ACHN (cell line): ENCODE measurements at regions not wholly inside any gene's neighbourhood (a gene's known extent, or its start where the extent isn't known, plus 50 kb on each side); places are given as distances from the start of the nearest gene placed in this dataset.

ENCODE experiments used
- DNase-seq: peaks from one replicate; pipeline ENCODE4 v3.0.0-alpha.2; 2015
- in situ Hi-C: cut with HindIII; loops from 2 replicates; pipeline ENCODE4 v1.10.0; 2017; ENCODE audit warnings: low sequenced_read_pairs, low pct_ligation_motif_present, low pct_unique_long_range_greater_than_20kb

DNA sequence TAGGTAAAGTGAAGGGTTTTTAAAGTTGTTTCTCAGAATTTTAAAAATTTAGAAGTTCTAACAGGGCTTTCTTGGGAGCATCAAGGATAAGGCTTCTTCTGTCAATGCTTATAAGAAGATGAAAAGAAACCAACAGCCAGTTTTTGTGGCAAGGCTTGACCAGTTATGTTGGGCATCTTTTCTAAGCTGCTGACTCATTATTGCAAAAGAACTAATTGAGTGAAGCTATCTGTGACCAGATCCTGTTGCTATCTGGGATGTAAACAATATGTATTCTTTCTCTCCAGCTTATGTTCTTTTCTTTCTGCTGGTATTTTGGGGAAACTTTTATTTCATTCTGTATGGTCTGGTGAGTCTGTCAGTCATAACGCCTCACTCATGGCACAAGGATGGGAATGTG, 643.8 kb downstream of the HDGFL1 start:
- DNase-seq: no peak
- in situ Hi-C loops: no loop called here

- in situ Hi-C loops: no loop called here
- no peak for DNase-seq
Observed at GRCh38 chr6:23213651-23214050, 644.3 kb downstream of the HDGFL1 start.

DNA sequence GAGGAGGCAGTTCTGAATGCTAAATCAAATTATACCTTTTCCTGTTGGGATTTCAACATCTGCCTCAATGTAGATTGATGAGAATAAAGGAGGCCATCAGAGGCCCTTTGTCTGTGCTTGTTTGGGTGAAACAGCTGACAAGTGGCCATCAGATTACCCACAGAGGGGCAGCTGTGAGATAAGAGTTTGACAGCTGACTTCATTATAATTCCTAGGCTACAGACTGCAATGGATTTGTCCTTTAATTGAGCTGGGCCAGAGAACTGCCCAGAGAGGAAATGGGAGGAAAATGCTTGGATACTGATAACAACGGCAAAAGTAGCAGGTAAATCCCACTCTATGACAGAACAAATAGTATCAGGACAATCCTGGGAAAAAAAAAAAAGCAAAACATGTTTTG, 649.4 kb downstream of the HDGFL1 start:
- in situ Hi-C loops: no loop called here
- DNase-seq: no peak

DNA sequence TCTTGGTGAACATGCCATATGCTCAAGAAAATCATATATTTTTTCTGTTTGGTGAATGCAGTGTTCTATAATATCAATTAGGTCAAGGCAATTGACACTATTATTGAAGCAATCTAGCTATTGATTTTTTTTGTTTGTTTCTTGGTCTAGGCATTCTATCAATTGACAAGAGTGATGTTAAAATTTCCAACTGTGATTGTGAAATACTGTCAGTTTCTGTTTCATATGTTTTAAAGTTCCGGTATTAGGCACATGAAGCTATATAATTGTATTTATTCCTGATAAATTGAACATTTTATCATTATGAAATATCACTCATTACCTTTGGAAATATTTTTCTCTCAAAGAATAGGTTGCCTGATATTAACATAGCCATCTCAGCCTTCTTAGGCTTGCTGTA, 653.4 kb downstream of the HDGFL1 start:
- in situ Hi-C loops: no loop called here
- no peak for DNase-seq

DNA sequence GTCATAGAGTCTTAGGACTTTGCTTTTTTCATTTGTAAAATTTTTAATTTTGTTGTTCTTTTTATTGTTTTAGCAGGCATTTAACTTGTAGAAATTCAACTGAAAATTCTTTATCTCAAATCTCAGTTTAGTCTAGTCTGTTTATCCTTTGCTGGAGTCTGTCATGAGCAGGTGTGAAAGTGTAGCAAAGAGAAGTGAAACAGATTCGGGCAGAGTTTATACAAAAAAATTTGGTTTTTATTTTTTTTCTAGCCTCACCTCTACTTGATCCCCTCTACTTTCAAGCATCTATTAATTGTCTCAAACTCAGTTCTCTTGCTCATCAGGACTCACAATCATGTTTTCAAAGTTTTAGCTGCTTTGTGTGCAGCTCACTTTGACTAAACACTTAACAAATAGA, 655.2 kb downstream of the HDGFL1 start:
- no peak for DNase-seq
- in situ Hi-C loops: no loop called here

DNA sequence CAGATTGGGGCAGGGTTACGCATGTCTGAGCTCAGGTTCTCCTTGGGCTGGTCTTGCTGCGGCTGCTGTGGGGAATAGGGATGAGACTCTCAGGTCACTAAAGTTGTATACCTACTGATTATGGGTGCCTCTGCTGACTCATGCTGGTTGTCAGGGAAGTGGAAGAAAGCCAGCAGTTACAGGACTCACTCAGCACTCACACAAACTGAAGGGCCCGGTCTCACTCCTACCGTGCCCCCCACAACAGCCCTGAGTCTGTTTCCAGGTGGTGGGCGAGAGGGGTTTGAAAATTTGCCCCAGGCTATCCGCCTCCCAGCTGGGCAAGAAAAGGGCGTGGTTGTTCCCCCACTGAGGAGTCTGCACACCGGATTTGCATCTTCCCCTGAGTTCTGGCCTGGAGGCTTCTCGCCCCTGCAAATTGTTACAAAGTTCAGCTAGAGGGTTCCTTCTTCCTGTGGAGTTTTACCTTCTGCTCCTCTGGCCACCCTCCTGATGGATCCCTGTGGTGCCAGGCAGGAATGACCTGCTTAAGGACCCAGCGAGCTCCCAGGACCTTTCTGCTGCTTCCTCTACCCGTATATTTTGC, 659.2 kb downstream of the HDGFL1 start:
- no peak for DNase-seq
- in situ Hi-C loops: no loop called here

DNA sequence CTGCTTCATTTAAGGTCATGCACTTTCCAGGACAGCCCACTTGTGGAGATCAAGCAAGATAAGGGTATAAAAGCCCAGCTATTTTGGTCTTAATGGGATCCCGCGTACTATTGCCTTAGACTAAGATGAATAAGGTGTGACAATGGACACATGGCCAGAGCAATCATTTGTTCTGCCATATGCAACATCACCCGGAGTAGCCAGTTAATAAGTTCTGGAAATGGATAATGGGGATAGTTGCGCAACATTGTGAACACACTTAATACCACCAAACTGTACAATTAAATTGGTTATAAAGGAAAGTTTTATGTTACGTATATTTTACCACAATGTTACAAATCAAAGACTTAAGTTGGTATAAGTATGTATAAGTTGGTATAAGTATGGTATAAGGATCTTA, 674.5 kb downstream of the HDGFL1 start:
- in situ Hi-C loops: no loop called here
- no peak for DNase-seq

DNA sequence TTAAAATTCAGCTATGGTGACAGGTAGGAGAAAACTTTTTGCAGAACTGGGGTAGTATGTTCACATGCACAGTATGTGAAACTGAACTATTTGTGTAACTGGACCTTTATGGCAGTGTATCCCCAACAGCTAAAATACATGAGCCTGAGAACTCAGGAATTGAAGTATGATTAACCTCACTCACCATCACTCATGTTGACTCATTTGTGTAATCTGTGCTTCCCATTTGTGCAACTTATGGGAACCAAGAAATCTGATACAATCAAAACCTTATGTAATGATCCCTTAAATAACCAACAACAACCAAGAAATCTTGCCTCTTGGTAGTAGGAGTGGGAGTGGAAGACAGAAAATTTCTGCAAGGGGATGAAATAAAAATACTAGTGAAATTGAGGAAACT, 674.9 kb downstream of the HDGFL1 start:
- no peak for DNase-seq

DNA sequence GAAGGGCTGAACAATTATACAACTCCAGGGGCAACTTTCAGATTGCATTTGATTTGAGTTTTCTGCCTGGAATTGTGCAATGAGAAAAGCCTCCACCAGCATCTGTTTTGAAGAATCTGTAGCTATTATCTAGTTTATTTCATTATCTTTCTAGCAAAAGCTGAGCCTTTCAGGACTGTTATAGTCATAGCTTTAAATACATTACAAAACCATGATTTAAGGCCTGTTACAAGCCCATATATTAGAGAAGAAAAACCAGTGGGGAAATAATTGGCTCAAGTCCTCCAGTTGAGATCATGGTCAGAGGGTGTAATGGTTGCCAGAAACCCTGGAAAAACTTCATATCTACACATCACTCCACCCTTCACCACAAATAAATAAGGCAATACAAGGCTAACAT, 676.2 kb downstream of the HDGFL1 start:
- in situ Hi-C loops: no loop called here
- no peak for DNase-seq

More for the DNA sequence above, 674.9 kb downstream of the HDGFL1 start:
- in situ Hi-C loops: no loop called here

GRCh38 chr6:23246896-23247295, 677.5 kb downstream of the HDGFL1 start:
- DNase-seq: no peak
- in situ Hi-C loops: no loop called here

DNA sequence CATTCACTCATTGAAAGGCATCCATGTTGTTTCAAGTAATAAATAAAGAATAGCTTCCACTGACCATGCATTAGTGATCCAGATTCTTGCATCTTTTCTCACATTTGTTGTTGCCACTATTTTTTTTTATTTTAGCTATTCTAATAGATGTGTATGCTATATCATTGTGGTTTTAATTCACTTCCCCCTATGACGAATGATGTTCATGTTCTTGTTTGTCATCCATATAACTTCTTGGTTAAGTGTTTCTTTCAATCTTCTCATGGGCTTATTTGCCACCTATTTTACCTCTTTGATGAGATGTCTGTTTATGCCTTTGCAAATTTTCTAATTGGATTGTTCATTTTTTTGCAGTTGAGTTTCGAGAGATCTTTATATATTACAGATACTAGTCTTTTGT, 681.2 kb downstream of the HDGFL1 start:
- DNase-seq: no peak
- in situ Hi-C loops: no loop called here

- in situ Hi-C loops: no loop called here
- no peak for DNase-seq
Observed at GRCh38 chr6:23262864-23263263, 693.5 kb downstream of the HDGFL1 start.

- in situ Hi-C loops: no loop called here
Observed at GRCh38 chr6:23265270-23265669, 695.9 kb downstream of the HDGFL1 start.

GRCh38 chr6:23266536-23266935, 697.2 kb downstream of the HDGFL1 start:
- no peak for DNase-seq
- in situ Hi-C loops: no loop called here

More at GRCh38 chr6:23265270-23265669, 695.9 kb downstream of the HDGFL1 start:
- DNase-seq: no peak

DNA sequence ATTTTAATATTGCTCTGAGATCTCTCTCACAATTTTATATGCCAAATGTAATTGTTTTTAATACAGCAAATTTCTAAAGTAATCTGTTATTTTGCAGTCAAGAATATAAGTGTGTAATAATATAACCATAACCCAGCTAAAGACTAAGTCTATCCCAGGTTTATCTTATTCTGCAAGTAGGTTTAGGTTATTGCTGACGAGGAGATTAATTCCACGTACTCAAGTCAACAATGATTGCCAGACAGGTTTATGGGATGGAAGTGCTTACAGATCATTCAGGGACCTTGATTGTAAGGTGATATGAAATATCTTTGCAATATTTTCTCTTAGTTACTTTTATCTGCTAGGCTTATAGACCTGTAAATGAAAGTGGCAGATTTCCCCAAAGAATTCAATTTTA, 698.3 kb downstream of the HDGFL1 start:
- in situ Hi-C loops: no loop called here
- no peak for DNase-seq

GRCh38 chr6:23268348-23268747, 699.0 kb downstream of the HDGFL1 start:
- in situ Hi-C loops: no loop called here
- no peak for DNase-seq

- no peak for DNase-seq
- in situ Hi-C loops: no loop called here
Observed at GRCh38 chr6:23269436-23269835, 700.1 kb downstream of the HDGFL1 start.

DNA sequence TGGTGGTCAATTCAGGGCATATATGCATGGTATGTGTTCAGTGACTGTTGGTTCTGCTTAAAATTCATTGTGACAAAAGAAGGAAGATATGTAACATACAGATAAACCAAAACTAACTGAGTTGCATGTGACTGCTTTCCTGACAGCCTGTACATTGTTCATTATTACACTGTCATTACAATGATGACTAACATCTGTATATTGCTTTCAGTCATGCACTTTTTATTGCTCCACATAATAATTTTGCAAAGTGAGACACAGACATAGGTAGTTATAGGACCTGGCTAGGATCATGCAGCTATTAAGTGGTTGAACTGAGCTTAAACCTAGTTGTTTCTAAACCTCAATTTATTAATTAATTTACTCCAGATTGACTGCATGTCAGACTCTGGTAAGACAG, 703.2 kb downstream of the HDGFL1 start:
- in situ Hi-C loops: no loop called here
- no peak for DNase-seq

- DNase-seq: no peak
- in situ Hi-C loops: no loop called here
Observed at GRCh38 chr6:23277521-23278179, 708.3 kb downstream of the HDGFL1 start.

DNA sequence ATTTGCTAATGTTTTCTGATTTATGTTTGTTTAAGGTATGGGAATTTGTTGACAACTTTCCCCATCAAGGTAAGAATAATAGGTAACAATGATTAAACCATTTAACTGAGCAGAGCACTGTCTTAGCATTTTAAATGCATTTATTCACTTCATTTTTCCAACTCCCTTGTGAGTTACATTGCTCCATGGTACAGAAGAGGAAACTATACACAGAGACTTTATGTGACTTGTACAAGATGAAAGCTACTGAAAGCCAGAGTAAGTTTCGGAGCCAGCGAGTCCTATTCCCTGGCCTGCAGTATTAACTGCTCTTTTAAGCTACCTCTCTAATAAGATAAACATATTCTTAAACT, 708.8 kb downstream of the HDGFL1 start:
- in situ Hi-C loops: no loop called here
- DNase-seq: no peak

DNA sequence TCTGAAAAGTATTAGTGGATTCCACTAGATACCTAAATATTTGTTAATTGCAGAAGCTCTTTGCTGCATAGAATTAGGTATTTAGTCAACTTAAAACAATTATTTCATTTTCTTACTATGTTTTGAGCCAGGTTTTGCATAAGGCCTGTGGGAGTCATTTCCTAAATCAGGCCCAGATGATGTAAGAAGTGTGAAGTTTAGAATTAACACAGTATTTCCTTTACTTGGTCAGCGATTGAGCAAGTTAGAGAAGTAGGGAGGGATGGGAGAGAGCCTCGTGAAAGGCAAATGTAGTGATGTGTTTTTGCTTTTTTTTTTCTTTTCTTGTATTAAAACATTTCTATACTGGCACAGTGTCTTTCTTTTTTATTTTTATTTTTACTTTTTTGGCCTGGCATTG, 711.1 kb downstream of the HDGFL1 start:
- DNase-seq: no peak
- in situ Hi-C loops: no loop called here
